ENCODE measurements at regions not wholly inside any gene's neighbourhood (a gene's known extent, or its start where the extent isn't known, plus 50 kb on each side); places are given as distances from the start of the nearest gene placed in this dataset.

- no peak for DNase-seq (ENCODE audit: low read depth)
These were observed 100.5 kb downstream of the PALM2AKAP2 start for GRCh38 chr9:109880276-109881169.

DNA sequence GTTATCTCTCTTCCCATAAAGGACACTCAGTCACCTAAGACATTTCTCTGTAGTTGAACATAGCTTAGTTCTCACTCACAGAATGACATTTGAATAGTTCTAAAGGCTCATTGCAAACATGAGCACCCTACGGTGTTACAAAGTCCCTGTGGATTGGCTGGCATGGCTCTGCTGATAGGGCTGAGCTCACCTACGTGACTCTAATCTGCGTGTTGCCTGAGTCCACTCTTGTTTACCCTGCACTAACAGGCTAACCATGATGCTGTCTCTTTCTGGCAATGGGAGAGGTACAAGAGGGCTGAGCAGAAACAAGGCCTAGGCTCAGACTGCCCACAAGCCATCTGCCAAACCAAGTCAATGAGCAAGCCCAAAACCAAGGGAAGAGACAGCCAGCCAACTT is 103.6 kb downstream of the PALM2AKAP2 start:
- DNase-seq (ENCODE audit: low read depth): peak; percentile 41

GRCh38 chr9:109886041-109886440 is 106.0 kb downstream of the PALM2AKAP2 start:
- DNase-seq (ENCODE audit: low read depth): no peak

DNA sequence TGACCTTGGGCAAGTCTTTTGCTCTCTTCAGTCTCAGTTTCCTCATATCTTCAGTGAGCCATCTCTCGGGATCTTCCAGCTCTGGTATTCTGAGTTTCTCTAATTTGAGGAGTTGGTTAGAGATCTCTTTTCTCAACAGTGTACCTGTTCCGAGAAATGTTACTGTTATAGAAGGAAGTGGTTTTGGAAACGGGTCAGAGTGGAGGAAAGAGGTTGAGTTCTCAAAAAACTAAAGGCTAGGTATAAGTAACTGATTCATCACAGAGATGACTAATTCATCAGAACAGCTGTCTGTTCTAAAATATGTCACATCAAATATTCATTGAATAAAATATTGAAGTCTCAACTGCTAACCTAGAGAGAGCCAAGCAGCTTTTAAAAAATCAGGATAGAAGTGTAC is 106.6 kb downstream of the PALM2AKAP2 start:
- DNase-seq (ENCODE audit: low read depth): no peak

GRCh38 chr9:109887079-109887478 is 107.1 kb downstream of the PALM2AKAP2 start:
- peak; percentile 85 for DNase-seq (ENCODE audit: low read depth)

DNA sequence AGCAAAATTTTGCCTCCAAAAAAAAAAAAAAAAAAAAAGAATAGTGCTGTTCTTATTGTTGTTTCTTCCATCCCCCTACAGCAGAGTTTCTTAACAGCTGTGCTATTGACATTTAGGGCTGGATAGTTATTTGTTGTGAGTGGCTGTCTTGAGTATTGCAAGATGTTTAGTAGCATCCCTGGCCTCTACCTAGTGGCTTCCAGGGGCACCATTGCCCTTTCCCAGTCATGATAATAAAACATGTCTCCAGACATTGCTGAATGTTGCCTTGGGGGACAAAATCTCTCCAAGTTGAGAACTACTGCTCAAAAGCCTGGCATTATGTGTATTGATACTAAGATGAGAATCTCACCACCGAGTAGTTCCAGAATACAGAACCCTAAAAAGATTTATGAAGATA is 108.7 kb downstream of the PALM2AKAP2 start:
- DNase-seq (ENCODE audit: low read depth): no peak

GRCh38 chr9:109889456-109889855 is 109.5 kb downstream of the PALM2AKAP2 start:
- no peak for DNase-seq (ENCODE audit: low read depth)

- DNase-seq (ENCODE audit: low read depth): no peak
These were observed 113.2 kb downstream of the PALM2AKAP2 start for GRCh38 chr9:109893241-109893640.

GRCh38 chr9:109894473-109894872 is 114.5 kb downstream of the PALM2AKAP2 start:
- DNase-seq (ENCODE audit: low read depth): no peak

- DNase-seq (ENCODE audit: low read depth): peak; percentile 71
These were observed 115.1 kb downstream of the PALM2AKAP2 start for GRCh38 chr9:109894921-109895758.

DNA sequence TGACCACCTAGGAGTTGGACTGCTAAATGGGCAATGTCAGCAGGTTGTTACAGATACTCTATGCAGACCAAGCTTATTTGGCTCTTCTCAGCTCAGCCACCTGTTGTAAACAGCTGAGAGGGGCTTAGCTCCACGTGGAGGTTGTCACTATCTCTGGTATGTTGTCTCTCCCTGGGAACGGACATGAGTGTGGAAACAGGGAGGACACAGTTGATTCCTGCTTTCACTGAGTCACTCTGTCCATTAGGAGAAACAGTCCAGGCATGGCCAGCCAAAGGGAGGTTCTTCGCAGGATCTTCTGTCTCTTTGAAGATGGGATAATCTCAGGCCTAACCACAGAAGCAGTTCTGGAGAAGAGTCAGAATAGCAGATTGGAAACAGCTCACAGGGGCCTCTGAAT is 121.2 kb downstream of the PALM2AKAP2 start:
- DNase-seq (ENCODE audit: low read depth): peak; percentile 99

- DNase-seq (ENCODE audit: low read depth): peak; percentile 69
These were observed 123.6 kb downstream of the PALM2AKAP2 start for GRCh38 chr9:109903515-109904138.

DNA sequence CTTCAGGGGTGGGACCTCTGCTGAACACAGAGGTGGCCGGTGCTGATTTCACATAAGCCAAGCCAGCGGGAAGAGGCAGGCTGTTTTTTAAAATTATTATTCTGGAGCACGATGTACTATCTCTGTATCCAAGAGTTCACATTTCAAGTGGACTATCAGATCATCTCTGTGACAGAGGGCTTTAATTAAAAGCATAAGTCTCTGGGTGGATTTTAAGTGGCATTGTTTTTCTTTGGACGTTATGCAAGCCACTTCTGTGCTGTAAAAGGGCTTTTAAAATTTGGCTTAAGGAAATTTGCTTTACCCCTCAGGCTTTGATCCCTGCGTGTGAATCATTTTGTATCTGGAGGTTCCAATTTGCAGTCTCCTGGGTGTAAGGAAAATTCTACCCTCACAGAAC is 124.7 kb downstream of the PALM2AKAP2 start:
- DNase-seq (ENCODE audit: low read depth): no peak

- no peak for DNase-seq (ENCODE audit: low read depth)
These were observed 125.5 kb downstream of the PALM2AKAP2 start for GRCh38 chr9:109905472-109905871.

GRCh38 chr9:109906766-109907382 is 126.9 kb downstream of the PALM2AKAP2 start:
- DNase-seq (ENCODE audit: low read depth): no peak

DNA sequence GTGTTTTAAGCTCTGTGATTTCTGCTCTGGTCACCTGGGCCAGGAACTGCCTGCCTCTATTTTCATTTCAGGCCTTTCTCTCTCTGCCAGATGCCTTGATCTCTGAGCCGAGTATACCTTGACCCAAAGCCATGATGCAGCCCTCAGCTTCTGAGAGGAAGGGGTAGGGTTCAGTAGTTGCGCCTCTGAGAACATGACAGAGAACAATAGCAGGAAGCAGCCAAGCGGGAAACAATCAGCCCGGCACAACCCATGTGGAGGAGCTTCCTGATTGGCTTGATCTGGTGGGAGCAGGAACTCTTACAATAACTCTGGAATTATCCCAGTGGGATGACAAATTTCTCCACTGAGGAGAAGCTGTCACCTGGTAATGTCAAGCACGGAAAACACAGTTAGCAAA is 127.4 kb downstream of the PALM2AKAP2 start:
- no peak for DNase-seq (ENCODE audit: low read depth)

GRCh38 chr9:109907810-109908458 is 127.9 kb downstream of the PALM2AKAP2 start:
- no peak for DNase-seq (ENCODE audit: low read depth)

GRCh38 chr9:109908459-109909390 is 128.7 kb downstream of the PALM2AKAP2 start:
- no peak for DNase-seq (ENCODE audit: low read depth)

DNA sequence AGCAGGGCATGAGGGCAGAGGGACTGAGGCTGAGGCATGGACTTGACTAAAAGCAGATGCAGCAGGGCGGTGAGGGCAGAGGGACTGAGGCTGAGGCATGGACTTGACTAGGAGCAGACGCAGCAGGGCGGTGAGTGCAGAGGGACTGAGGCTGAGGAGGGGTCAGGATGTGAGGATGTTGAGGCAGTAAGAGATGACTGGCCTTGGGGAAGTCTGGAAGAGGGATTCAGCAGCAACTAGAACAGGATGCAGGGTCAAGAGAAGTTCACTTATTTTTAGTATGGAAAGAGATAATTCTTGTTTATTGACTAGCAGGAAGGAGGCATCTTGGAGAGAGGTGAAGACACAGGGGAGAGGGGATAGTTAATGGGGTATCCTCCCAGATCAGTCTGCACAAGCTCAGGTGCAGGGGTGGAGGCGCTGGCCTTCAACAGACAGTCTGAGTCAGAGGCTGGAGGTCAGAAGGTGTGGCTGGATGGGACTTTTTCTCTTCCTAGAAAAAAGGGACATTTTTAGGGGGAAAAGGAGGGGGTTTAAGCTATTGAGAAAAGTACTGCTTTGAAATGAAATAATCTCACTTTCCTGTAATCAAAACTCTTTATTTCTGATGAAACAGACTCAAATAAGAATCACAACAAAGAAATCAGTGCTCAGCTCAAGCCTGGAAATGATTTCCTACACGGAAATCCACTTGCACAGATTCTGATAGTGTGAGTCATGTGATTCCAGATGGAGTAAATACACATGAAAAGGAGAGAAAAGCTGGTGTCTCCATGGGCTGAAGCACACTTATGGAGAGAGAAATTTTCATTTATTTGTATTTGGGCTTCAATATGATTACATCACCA is 130.9 kb downstream of the PALM2AKAP2 start:
- DNase-seq (ENCODE audit: low read depth): no peak
